GM12878 (cell line): ENCODE measurements at regions not wholly inside any gene's neighbourhood (a gene's known extent, or its start where the extent isn't known, plus 50 kb on each side); places are given as distances from the start of the nearest gene placed in this dataset.

Experiments
- ATAC-seq: fragments of 200-7000 bp; cut with Tn5 transposase; 3 replicates; pipeline ENCODE4 v1.9.1; 2020; ENCODE audit warnings: mild to moderate bottlenecking, moderate library complexity
- BruUV-seq: library from RNA; stranded (reverse); fragments of 400-500 nt; replicated peaks from 2 replicates; lab custom pipeline; 2021; lab: Mats Ljungman, UMichigan
- CTCF ChIA-PET: fragments of 300-600 bp; sonication (Branson Sonifier 250); formaldehyde crosslinking; extraction: SDS; loops from one replicate; lab custom pipeline; 2021; ENCODE audit warnings: inconsistent platforms; lab: Yijun Ruan, JAX
- POLR2A ChIA-PET: fragments of 350-600 bp; formaldehyde crosslinking; extraction: SDS; loops from one replicate; lab custom pipeline; 2021; ENCODE audit warnings: inconsistent platforms; lab: Charles Lee
- RAD21 ChIA-PET: fragments of 300-600 bp; sonication (Branson Sonifier 250); formaldehyde crosslinking; loops from one replicate; lab custom pipeline; 2023; ENCODE audit warnings: antibody characterized with exemption; ENCODE audit not compliant: unreplicated experiment; lab: Charles Lee
- SMC1A ChIA-PET: fragments of 300-600 bp; sonication (Branson Sonifier 250); formaldehyde crosslinking; loops from one replicate; lab custom pipeline; 2023; ENCODE audit not compliant: unreplicated experiment, uncharacterized antibody; lab: Charles Lee
- DNase-seq: peaks from one replicate; pipeline ENCODE4 v3.0.0-alpha.2; 2011; ENCODE audit warnings: low read depth, low spot score
- FAIRE-seq: peaks from 3 replicates; lab custom pipeline; 2011; peaks lifted over from hg19 to GRCh38; lab: Jason Lieb, UNC
- H2AFZ ChIP-seq: 2 replicates; pipeline ENCODE4 v1.6.0; 2011; ENCODE audit warnings: low read depth, low read length, control low read depth; ENCODE audit not compliant: control insufficient read depth
- H3K27ac ChIP-seq: 2 replicates; pipeline ENCODE4 v1.5.1; 2011; ENCODE audit warnings: control low read depth; ENCODE audit not compliant: control insufficient read depth, insufficient read depth
- H3K27me3 ChIP-seq, 2 experiments: replicated peaks in 1 of 2; 2 replicates each; pipeline versions ENCODE4 v1.6.0 to v1.6.1; 2011; ENCODE audit warnings: low read length in 1 of 2; ENCODE audit not compliant: control insufficient read depth in 2 of 2, insufficient read depth in 2 of 2
- H3K36me3 ChIP-seq, 2 experiments: 2 replicates each; pipeline ENCODE4 v1.5.1; 2011; ENCODE audit warnings: low read length in 1 of 2; ENCODE audit not compliant: control insufficient read depth in 2 of 2, insufficient read depth in 2 of 2
- H3K4me1 ChIP-seq: 2 replicates; pipeline ENCODE4 v1.6.1; 2011; ENCODE audit warnings: mild to moderate bottlenecking, low read length, moderate library complexity, mixed read lengths; ENCODE audit not compliant: control insufficient read depth, insufficient read depth
- H3K4me2 ChIP-seq: 2 replicates; pipeline ENCODE4 v1.6.0; 2011; ENCODE audit warnings: control low read depth; ENCODE audit not compliant: control insufficient read depth, insufficient read depth
- H3K4me3 ChIP-seq: fragments of 200-600 bp; sonication (generic); 2 replicates; pipeline ENCODE4 v1.5.1; 2016
- H3K79me2 ChIP-seq: 2 replicates; pipeline ENCODE4 v1.6.0; 2011; ENCODE audit warnings: low read length; ENCODE audit not compliant: control insufficient read depth, insufficient read depth
- H3K9ac ChIP-seq: 2 replicates; pipeline ENCODE4 v1.8.0; 2011; ENCODE audit warnings: low read length, control low read depth, mixed read lengths; ENCODE audit not compliant: control insufficient read depth, insufficient read depth
- H3K9me3 ChIP-seq: replicated peaks from 3 replicates; pipeline ENCODE4 v1.5.1; 2011; ENCODE audit warnings: mild to moderate bottlenecking, low read length; ENCODE audit not compliant: control insufficient read depth, insufficient read depth
- H4K20me1 ChIP-seq: 2 replicates; pipeline ENCODE4 v1.6.0; 2011; ENCODE audit not compliant: control insufficient read depth, insufficient read depth
- BCL3 ChIP-seq: IDR thresholded peaks from 2 replicates; pipeline ENCODE4 v1.6.1; 2011; ENCODE audit warnings: borderline replicate concordance, low read depth, mild to moderate bottlenecking, moderate library complexity, low read length; ENCODE audit not compliant: insufficient read depth, poor library complexity, severe bottlenecking
- CHD4 ChIP-seq: fragments of 200-600 bp; sonication (generic); IDR thresholded peaks from 2 replicates; pipeline ENCODE4 v1.6.1; 2016; ENCODE audit warnings: mild to moderate bottlenecking
- ESRRA ChIP-seq: IDR thresholded peaks from 2 replicates; pipeline ENCODE4 v1.6.1; 2012; ENCODE audit warnings: mild to moderate bottlenecking, low read length, improper control_type of control experiment
- FOS ChIP-seq: IDR thresholded peaks from 3 replicates; pipeline ENCODE4 v1.6.1; 2011; ENCODE audit warnings: borderline replicate concordance; ENCODE audit not compliant: insufficient read length; ENCODE audit errors: extremely low read depth
- FOXK2 ChIP-seq: fragments of 450-650 bp; IDR thresholded peaks from 2 replicates; pipeline ENCODE4 v1.6.1; 2017; ENCODE audit warnings: mild to moderate bottlenecking, moderate library complexity
- HDGF ChIP-seq: fragments of 450-650 bp; IDR thresholded peaks from 2 replicates; pipeline ENCODE4 v1.6.1; 2016; ENCODE audit warnings: antibody characterized with exemption
- LARP7 ChIP-seq: fragments of 450-650 bp; IDR thresholded peaks from 2 replicates; pipeline ENCODE4 v1.6.1; 2017; ENCODE audit warnings: mild to moderate bottlenecking
- MTA2 ChIP-seq: fragments of 450-650 bp; IDR thresholded peaks from 2 replicates; pipeline ENCODE4 v1.6.1; 2016; ENCODE audit warnings: low read depth, mild to moderate bottlenecking, moderate library complexity
- NFYB ChIP-seq: IDR thresholded peaks from 2 replicates; pipeline ENCODE4 v1.6.1; 2011; ENCODE audit warnings: low read depth, mild to moderate bottlenecking, low read length, improper control_type of control experiment, moderate library complexity; ENCODE audit not compliant: insufficient read depth
- NKRF ChIP-seq: fragments of 450-650 bp; conservative IDR thresholded peaks from 2 replicates; pipeline ENCODE4 v1.6.1; 2017; ENCODE audit warnings: mild to moderate bottlenecking, moderate library complexity
- NR2C1 ChIP-seq: fragments of 450-650 bp; IDR thresholded peaks from 2 replicates; pipeline ENCODE4 v1.6.1; 2017; ENCODE audit warnings: antibody characterized with exemption, mild to moderate bottlenecking, moderate library complexity
- NR2F1 ChIP-seq: fragments of 450-650 bp; conservative IDR thresholded peaks from 2 replicates; pipeline ENCODE4 v1.6.1; 2017; ENCODE audit warnings: mild to moderate bottlenecking
- RCOR1 ChIP-seq: conservative IDR thresholded peaks from 2 replicates; pipeline ENCODE4 v1.6.1; 2012; ENCODE audit warnings: low read depth, low read length, improper control_type of control experiment
- RELA ChIP-seq: fragments of 450-650 bp; IDR thresholded peaks from 2 replicates; pipeline ENCODE4 v1.8.0; 2014; ENCODE audit warnings: borderline replicate concordance; ENCODE audit not compliant: partially characterized antibody
- SP1 ChIP-seq: IDR thresholded peaks from one replicate; pipeline ENCODE4 v1.6.1; 2011; ENCODE audit warnings: low read depth, low read length
- STAT1 ChIP-seq: fragments of 450-650 bp; conservative IDR thresholded peaks from 2 replicates; pipeline ENCODE4 v1.6.1; 2014; ENCODE audit warnings: antibody characterized with exemption, mild to moderate bottlenecking
- TCF3 ChIP-seq: IDR thresholded peaks from 2 replicates; pipeline ENCODE4 v1.6.1; 2012; ENCODE audit warnings: low read depth, mild to moderate bottlenecking, low read length, borderline replicate concordance; ENCODE audit not compliant: insufficient read depth
- USF2 ChIP-seq: IDR thresholded peaks from 2 replicates; pipeline ENCODE4 v1.6.1; 2011; ENCODE audit warnings: low read depth, low read length, improper control_type of control experiment, borderline replicate concordance
- ZBTB11 ChIP-seq: fragments of 450-650 bp; formaldehyde crosslinking; IDR thresholded peaks from 2 replicates; pipeline ENCODE4 v1.5.0; 2022; ENCODE audit warnings: mild to moderate bottlenecking, missing genetic modification characterization
- ZSCAN29 ChIP-seq: fragments of 450-650 bp; IDR thresholded peaks from 2 replicates; pipeline ENCODE4 v1.6.1; 2017; ENCODE audit warnings: mild to moderate bottlenecking, moderate library complexity
- WGBS: methylation state at CpG from one replicate; pipeline ENCODE4 v1.1.6; 2016; ENCODE audit warnings: low lambda C conversion rate; ENCODE audit not compliant: insufficient replicate concordance, insufficient coverage; ENCODE audit errors: missing lambda C conversion rate; 5-methylcytosine and 5-hydroxymethylcytosine counted together
- in situ Hi-C: fragments of 300-500 bp; cut with MboI; formaldehyde crosslinking; loops from 9 replicates; pipeline ENCODE4 v1.14.3; 2018; ENCODE audit warnings: mixed read lengths
- intact Hi-C: fragments of 100-400 bp; cut with micrococcal nuclease; formaldehyde crosslinking; loops from one replicate; pipeline ENCODE4 v1.14.2; 2022; ENCODE audit not compliant: unreplicated experiment

GRCh38 chr7:15832996-15833395 is 146.5 kb upstream of the MEOX2 start:
- Histone ChIP-seq H3K36me3 (no peaks in the 10 kb centered on the region), H3K27ac (no peak overlapping the region), H2AFZ (no peak overlapping the region), H4K20me1 (no peaks in the 10 kb centered on the region), H3K9me3 (no peaks in the 10 kb centered on the region), H3K4me2 (no peak overlapping the region), H3K4me1 (no peaks in the 10 kb centered on the region), H3K79me2 (no peaks in the 10 kb centered on the region)
- RAD21 ChIA-PET: no interaction called here
- SMC1A ChIA-PET: no interaction called here
- in situ Hi-C loops: no loop called here
- POLR2A ChIA-PET: no interaction called here
- no TSS peak for BruUV-seq
- TF ChIP-seq LARP7: no peak
- no peak for TF ChIP-seq NR2F1
- no peak for TF ChIP-seq MTA2
- TF ChIP-seq CHD4: no peak
- TF ChIP-seq RCOR1: no peak
- no peak for TF ChIP-seq FOXK2
- TF ChIP-seq ZSCAN29: no peak
- no peak for TF ChIP-seq USF2
- no peak for TF ChIP-seq HDGF
- TF ChIP-seq STAT1: no peak
- no peak for TF ChIP-seq ESRRA
- TF ChIP-seq SP1: no peak
- no peak for TF ChIP-seq RELA
- no peak for TF ChIP-seq BCL3
- TF ChIP-seq FOS: no peak
- TF ChIP-seq NR2C1: no peak
- no peak for TF ChIP-seq NFYB
- no peak for TF ChIP-seq ZBTB11
- no peak for TF ChIP-seq TCF3
- no peak for TF ChIP-seq NKRF
- TF ChIP-seq, all 136 proteins: peak for 0
- WGBS: 37% methylated on average over 1 of the region's 1 CpG
- no peaks in the 10 kb centered on the region for H3K27me3 ChIP-seq
- CTCF ChIA-PET: no interaction called here
- FAIRE-seq: no peak
- no peak overlapping the region for H3K4me3 ChIP-seq
- intact Hi-C loops: no loop called here
- no peak for DNase-seq
- no peak for ATAC-seq
- H3K9ac ChIP-seq: no peak overlapping the region
